HG03039 (cell line): ENCODE measurements at regions not wholly inside any gene's neighbourhood (a gene's known extent, or its start where the extent isn't known, plus 50 kb on each side); places are given as distances from the start of the nearest gene placed in this dataset.

Source experiments
- ATAC-seq: cut with Tn5 transposase; IDR thresholded peaks from one replicate; pipeline ENCODE4 v1.9.1; 2021; ENCODE audit warnings: mild to moderate bottlenecking, moderate library complexity; ENCODE audit not compliant: unreplicated experiment

- ATAC-seq: no peak
Measured at GRCh38 chr2:136482006-136482405, 283.3 kb upstream of the THSD7B start.

DNA sequence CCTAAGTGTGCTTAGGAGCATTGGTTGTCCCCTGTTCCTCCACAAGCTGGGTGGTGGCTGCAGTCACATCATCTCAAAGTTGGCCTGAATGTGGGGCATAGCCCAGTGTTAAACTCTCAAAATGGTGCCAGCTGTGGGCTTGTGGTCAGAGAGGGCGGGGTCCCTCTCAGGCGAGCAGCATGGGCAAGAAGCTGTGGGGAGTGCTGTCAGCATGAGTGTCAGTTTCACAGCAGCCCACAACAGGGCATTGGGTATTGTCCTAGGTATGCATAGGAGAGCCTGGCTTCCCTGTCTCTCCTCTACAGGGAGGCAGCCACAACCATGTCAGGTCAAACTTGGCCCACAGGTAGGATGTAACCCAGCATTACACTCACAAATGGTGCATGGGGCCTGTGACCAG lies 285.6 kb upstream of the THSD7B start:
- no peak for ATAC-seq

GRCh38 chr2:136468799-136469369 lies 296.5 kb upstream of the THSD7B start:
- no peak for ATAC-seq

GRCh38 chr2:136452528-136452927 lies 312.8 kb upstream of the THSD7B start:
- ATAC-seq: no peak

DNA sequence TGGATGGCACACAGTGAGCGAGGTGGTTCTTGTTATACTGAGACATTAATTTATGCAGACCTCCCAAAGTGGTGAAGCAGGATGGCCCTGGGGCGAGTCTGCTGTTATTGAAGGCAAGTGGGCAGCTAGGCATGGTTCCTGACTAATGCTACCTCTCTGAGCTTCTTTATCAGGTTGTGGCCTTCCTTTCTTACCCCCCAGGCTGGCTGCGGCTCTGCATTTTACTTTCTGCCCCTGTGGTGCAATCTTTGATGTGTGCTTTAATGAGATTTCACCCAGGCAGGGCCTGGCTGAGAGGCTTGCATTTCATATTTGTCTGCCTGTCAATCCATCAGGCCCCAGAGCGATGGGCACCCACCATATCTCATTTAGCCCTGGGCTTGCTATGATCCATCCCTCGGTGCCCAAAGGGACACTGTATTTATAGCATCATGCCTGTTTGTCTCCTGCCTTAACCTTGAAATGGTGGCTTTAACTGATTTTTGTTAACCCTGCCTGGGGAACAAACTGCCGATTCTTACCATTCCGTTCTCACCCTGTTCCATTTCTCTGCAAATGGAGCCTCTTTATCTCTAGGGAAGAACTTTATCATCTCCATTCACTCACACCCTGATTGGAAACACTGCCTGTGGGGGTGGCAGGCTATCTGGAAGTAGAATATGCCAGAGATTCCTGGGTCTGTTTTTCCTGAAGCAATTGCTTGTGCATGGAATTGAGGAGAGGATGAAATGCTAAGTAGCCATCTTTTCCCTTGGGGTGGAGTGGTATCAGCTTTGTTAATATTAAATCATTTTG lies 316.2 kb upstream of the THSD7B start:
- no peak for ATAC-seq

DNA sequence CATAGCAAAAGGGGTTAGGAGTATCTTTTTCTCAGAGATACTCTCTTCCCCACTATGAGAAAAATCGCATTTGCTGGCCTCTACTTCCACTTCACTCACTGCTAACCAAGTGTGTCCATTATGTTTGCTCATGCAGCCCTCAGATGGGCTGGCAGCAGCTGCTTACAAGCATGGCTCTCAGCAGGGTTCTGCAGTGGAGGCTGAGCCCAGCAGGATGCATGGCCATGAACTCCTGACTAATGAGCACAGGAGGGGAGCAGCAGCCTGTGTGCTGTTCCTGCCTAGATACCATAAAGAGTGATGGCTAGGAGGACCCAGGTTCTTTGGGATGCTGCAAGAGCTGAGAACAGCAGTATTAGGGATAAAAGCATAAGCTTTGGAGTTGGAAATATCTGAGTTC lies 316.9 kb upstream of the THSD7B start:
- ATAC-seq: no peak

DNA sequence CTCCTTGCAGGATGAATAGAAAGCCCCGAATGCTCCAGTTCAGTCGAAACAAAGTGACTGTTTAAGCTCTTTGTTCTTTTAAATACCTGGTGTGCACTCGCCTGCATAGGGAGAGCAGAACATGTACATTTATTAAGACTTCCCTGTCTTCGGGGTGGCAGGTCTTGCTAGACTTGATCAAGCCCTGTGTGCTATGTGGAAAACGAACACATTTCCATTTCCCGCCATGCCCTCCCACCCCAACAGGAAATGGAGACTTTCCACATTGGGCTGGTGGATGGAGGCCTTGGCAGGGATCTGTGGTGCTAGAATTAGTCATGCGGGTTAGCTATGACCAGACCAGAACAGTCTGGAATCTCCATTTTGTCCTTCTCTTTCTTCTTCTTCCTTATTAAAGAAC lies 321.0 kb upstream of the THSD7B start:
- no peak for ATAC-seq

DNA sequence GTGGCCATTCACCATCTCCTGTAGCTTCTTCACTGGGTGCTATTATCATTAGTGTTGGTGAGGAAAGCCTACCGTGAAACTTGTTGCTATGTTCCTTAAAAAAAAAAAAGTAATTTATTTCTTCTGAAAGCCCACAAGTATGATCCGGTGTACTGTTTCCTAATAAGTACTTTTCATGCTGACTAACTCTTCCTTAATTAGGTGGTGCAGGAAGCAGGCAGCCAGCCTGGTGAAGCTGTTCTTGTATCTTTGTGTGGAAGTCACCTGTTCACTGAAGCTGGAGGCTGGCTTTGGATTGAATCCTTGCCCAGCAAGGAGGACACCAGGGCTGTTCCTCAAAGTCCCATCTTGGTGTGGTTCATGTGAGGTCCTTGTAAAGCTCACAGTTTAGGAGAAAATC lies 321.7 kb upstream of the THSD7B start:
- no peak for ATAC-seq

- no peak for ATAC-seq
Measured at GRCh38 chr2:136441979-136442714, 323.2 kb upstream of the THSD7B start.

DNA sequence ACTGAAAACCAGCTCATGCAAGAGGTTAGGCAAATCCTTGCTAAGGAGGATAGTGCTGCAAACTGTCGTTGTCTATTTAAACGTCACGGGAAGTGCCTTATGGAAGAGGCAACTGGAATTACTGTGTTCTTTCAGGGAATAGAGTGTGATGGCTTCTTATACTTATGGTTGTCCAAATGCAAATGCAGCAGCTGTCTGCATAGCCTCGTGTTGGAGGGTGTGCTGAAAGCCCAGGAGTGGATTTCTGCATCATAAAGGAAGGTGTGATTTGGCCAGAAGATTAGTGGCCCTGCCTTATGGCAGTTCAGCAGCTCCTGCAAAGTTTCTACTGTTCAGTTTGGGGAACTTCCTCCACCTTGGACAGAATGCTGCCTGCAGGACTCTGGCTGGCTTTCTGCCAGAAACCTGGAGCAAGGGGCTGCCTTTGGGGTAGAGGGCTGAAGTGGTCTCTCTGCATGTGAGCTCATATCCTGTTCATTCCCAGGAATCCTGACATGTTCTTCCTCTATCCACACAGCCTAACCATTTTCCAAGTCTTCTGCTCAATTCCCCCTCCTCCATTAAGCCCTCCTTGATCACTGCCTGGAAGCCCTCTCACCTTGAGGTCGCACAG lies 321.2 kb upstream of the CXCR4 start:
- no peak for ATAC-seq

- ATAC-seq: no peak
Measured at GRCh38 chr2:136437461-136437860, 319.5 kb upstream of the CXCR4 start.

DNA sequence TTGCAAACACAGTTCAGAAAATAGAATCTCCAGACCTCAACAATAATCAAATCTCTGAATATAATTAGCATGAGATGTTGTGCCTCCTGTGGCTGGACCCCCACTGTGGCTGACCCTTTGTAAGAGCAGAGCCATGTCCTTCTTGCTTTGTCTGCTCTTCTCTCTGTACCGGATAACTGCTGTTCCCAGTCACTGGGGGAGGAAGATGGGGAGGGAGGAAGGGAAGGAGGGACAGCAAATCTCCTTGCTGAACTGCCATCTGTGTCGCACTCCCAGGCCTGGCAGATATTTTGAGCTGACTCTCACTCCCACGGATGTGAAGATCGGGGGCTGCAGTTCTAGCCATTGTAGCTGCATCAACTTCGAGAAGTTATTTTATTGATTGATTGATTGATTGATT lies 319.0 kb upstream of the CXCR4 start:
- no peak for ATAC-seq

- no peak for ATAC-seq
Measured at GRCh38 chr2:136434251-136434715, 316.3 kb upstream of the CXCR4 start.

DNA sequence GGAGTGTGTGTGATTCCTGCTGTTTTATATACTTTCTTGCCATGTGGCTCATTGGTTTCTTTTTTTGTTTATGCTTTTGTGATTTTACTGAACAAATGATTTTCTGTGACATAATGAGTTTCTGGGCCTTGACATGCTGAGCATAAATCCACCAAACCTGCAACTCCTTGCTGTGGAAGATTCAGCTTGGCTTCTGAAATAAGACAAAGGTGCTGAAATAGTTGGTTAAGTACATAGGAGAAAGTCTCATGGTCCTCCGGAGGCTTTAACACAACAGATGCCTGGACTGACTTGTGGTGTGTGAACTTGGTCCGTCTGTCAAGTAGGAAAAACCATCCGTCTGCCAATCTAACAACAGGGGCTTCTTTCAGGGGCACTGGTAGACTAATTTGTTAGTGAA lies 315.3 kb upstream of the CXCR4 start:
- ATAC-seq: no peak

DNA sequence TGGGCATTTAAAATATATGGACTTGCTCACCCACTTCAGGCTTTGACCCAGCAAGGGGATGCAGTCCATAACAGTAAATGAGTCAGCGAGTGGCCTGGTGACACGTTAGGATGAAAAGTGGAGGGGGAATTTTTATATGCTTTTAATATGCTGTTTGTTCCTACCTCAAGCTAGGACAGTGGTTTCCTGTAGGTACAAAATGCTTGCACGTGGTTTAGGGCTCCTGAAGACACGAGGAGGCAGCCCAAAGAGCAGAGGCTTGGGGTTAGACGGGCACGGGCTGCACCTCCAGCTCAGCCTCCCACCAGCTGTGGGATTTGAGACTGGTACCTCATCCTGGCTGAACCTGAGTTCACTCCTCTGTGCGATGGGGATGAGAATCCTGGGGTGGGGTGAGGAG lies 306.2 kb upstream of the CXCR4 start:
- no peak for ATAC-seq

DNA sequence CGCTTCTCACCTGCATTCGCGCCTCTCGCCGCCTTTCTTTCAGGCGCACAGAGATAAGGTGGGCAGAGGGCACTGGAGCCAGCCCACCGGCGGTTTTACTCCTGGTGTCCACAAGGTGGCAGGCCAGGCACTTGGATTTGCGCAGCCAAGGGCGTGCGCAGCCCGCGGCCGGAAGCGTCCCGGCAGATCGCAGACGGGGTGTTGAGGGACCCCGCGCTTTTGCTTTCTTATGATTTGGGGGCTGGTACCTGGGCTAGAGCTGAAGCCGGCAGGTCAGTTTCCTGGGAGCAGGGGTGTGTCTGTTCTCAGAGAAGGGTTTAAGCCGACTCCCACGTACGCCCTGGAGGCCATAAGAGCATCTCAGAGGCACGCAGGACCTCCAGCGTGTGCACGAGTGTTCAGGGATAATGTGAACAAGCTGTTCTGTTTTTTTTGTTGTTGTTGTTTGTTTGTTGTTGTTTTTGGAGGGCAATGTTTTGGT lies 305.6 kb upstream of the CXCR4 start:
- peak; percentile 98 for ATAC-seq

- ATAC-seq: no peak
Measured at GRCh38 chr2:136422512-136422911, 304.6 kb upstream of the CXCR4 start.

GRCh38 chr2:136420346-136420745 lies 302.4 kb upstream of the CXCR4 start:
- ATAC-seq: no peak

DNA sequence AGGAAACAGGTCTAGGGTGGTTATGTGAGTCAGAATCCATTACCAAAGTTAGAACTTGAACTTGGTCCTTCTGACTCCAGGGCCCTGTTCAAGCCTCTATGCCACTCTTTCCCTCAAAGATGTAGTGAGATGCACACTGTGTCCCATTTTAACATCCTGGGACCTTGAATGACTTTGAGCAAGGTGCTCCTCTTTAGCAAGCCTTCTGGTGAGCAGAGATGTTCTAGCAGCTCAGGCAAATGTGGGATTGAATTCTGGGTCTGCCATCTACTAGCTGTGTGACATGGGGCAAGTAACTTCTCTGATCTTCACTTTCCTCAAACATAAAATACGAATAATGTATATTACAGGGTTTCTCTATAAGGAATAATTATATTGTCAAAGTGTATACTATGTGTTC lies 294.0 kb upstream of the CXCR4 start:
- ATAC-seq: no peak

DNA sequence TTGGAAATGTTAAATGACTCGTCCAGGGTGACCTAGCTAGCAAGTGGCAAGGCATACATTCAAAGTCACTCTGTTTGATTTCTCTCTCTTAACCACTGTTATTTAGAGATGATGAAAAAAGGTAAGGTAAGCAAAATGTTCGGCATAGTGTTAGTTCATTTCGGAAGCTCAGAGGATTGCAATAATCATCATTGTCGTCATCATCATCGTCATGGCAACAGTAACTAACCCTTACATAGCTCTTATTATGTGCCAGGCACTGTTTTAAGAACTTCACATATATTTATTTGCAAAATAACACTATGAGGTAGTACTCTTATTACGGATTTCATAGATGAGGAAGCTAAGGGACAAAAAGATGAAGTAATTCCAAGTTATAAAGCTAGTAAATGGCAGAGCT lies 292.7 kb upstream of the CXCR4 start:
- ATAC-seq: no peak

GRCh38 chr2:136408795-136409194 lies 290.8 kb upstream of the CXCR4 start:
- no peak for ATAC-seq

- no peak for ATAC-seq
Measured at GRCh38 chr2:136407952-136408318, 290.0 kb upstream of the CXCR4 start.
